ENCODE measurements at regions not wholly inside any gene's neighbourhood (a gene's known extent, or its start where the extent isn't known, plus 50 kb on each side); places are given as distances from the start of the nearest gene placed in this dataset.
"Not testable (repeated sequence)": the region's sequence is repeated elsewhere in the genome, so short reads cannot be mapped to it uniquely, and the experiment has no call there.

- no peak for DNase-seq
Observed at GRCh38 chr20:48215536-48215935, 430.3 kb upstream of the SULF2 start.

- no peak for DNase-seq
Observed at GRCh38 chr20:48214601-48215000, 429.3 kb upstream of the SULF2 start.

- not testable (repeated sequence) for DNase-seq
Observed at GRCh38 chr20:48213635-48214034, 428.4 kb upstream of the SULF2 start.

GRCh38 chr20:48212806-48213509, 427.7 kb upstream of the SULF2 start:
- no peak for DNase-seq

GRCh38 chr20:48211847-48212246, 426.6 kb upstream of the SULF2 start:
- no peak for DNase-seq

GRCh38 chr20:48211238-48211637, 426.0 kb upstream of the SULF2 start:
- no peak for DNase-seq

GRCh38 chr20:48210111-48211027, 425.1 kb upstream of the SULF2 start:
- DNase-seq, result no peak

- DNase-seq, result no peak
Observed at GRCh38 chr20:48209102-48209501, 423.8 kb upstream of the SULF2 start.

GRCh38 chr20:48208176-48208575, 422.9 kb upstream of the SULF2 start:
- no peak for DNase-seq

- DNase-seq, result no peak
Observed at GRCh38 chr20:48207505-48207904, 422.2 kb upstream of the SULF2 start.

- DNase-seq, result no peak
Observed at GRCh38 chr20:48205786-48206185, 420.5 kb upstream of the SULF2 start.

GRCh38 chr20:48205281-48205782, 420.1 kb upstream of the SULF2 start:
- no peak for DNase-seq

- no peak for DNase-seq
Observed at GRCh38 chr20:48204499-48204898, 419.2 kb upstream of the SULF2 start.

GRCh38 chr20:48203252-48203651, 418.0 kb upstream of the SULF2 start:
- DNase-seq, result no peak

- DNase-seq, result no peak
Observed at GRCh38 chr20:48202334-48203113, 417.2 kb upstream of the SULF2 start.

- no peak for DNase-seq
Observed at GRCh38 chr20:48201885-48202284, 416.6 kb upstream of the SULF2 start.

- DNase-seq, result no peak
Observed at GRCh38 chr20:48201188-48201587, 415.9 kb upstream of the SULF2 start.

- DNase-seq, result peak; percentile 94
Observed at GRCh38 chr20:48198929-48199451, 413.7 kb upstream of the SULF2 start.

GRCh38 chr20:48197066-48197465, 411.8 kb upstream of the SULF2 start:
- DNase-seq, result no peak

GRCh38 chr20:48196486-48196885, 411.2 kb upstream of the SULF2 start:
- DNase-seq, result no peak

- no peak for DNase-seq
Observed at GRCh38 chr20:48196001-48196400, 410.7 kb upstream of the SULF2 start.

- DNase-seq, result no peak
Observed at GRCh38 chr20:48195121-48195870, 410.0 kb upstream of the SULF2 start.
